SU-DHL-6 (cell line): ENCODE measurements at regions not wholly inside any gene's neighbourhood (a gene's known extent, or its start where the extent isn't known, plus 50 kb on each side); places are given as distances from the start of the nearest gene placed in this dataset.
"Not testable (repeated sequence)": the region's sequence is repeated elsewhere in the genome, so short reads cannot be mapped to it uniquely, and the experiment has no call there.

Experiments used
- H2AFZ ChIP-seq: fragments of 200-600 bp; sonication (generic); 2 replicates; pipeline ENCODE4 v1.6.1; 2014; ENCODE audit warnings: low read depth, mild to moderate bottlenecking, moderate library complexity, mixed read lengths, antibody characterized with exemption, low read length; ENCODE audit not compliant: severe bottlenecking
- H3F3A ChIP-seq: fragments of 200-600 bp; shearing (Covaris generic); 2 replicates; pipeline ENCODE4 v1.6.0; 2016; ENCODE audit warnings: antibody characterized with exemption, mild to moderate bottlenecking; ENCODE audit not compliant: insufficient read depth
- H3K27ac ChIP-seq: fragments of 200-600 bp; sonication (generic); 2 replicates; pipeline ENCODE4 v1.5.1; 2016; ENCODE audit warnings: low read depth, mild to moderate bottlenecking, low read length, moderate library complexity, mixed read lengths
- H3K27me3 ChIP-seq: fragments of 200-600 bp; sonication (generic), shearing (Covaris generic); 2 replicates; pipeline ENCODE4 v1.6.0; 2014; ENCODE audit warnings: mild to moderate bottlenecking, low read length
- H3K36me3 ChIP-seq: fragments of 200-600 bp; sonication (generic); 2 replicates; pipeline ENCODE4 v1.6.1; 2014; ENCODE audit warnings: mild to moderate bottlenecking, low read length, mixed read lengths
- H3K4me2 ChIP-seq: fragments of 300-600, 200-600 bp; shearing (Covaris generic), sonication (generic); 2 replicates; pipeline ENCODE4 v1.6.0; 2014; ENCODE audit warnings: low read length, low read depth, mild to moderate bottlenecking; ENCODE audit not compliant: poor library complexity, severe bottlenecking
- H3K4me3 ChIP-seq: fragments of 200-600 bp; sonication (generic); 2 replicates; pipeline ENCODE4 v1.5.1; 2014; ENCODE audit warnings: antibody characterized with exemption, low read length, mild to moderate bottlenecking, mixed read lengths; ENCODE audit not compliant: insufficient read depth, poor library complexity, severe bottlenecking
- H3K79me2 ChIP-seq: fragments of 200-600 bp; sonication (generic); 2 replicates; pipeline ENCODE4 v1.6.1; 2014; ENCODE audit warnings: mild to moderate bottlenecking, low read length, moderate library complexity; ENCODE audit not compliant: insufficient read depth
- H3K9ac ChIP-seq: fragments of 200-600 bp; sonication (generic); 2 replicates; pipeline ENCODE4 v1.7.0; 2014; ENCODE audit warnings: mild to moderate bottlenecking, low read length
- H3K9me2 ChIP-seq: fragments of 200-600 bp; sonication (generic); replicated peaks from 2 replicates; pipeline ENCODE4 v1.6.1; 2014; ENCODE audit warnings: low read length; ENCODE audit not compliant: insufficient read depth
- H3K9me3 ChIP-seq: fragments of 200-600 bp; sonication (generic); 2 replicates; pipeline ENCODE4 v1.6.1; 2014; ENCODE audit warnings: low read length, mixed read lengths; ENCODE audit not compliant: insufficient read depth
- H4K20me1 ChIP-seq: fragments of 200-600 bp; sonication (generic); 2 replicates; pipeline ENCODE4 v1.6.1; 2014; ENCODE audit warnings: low read depth, mild to moderate bottlenecking, antibody characterized with exemption, low read length, moderate library complexity, mixed read lengths
- EZH2phosphoT487 ChIP-seq: fragments of 200-600 bp; sonication (generic), shearing (Covaris generic); conservative IDR thresholded peaks from 2 replicates; pipeline ENCODE4 v1.6.1; 2018; ENCODE audit warnings: mild to moderate bottlenecking, antibody characterized with exemption, low read length, moderate library complexity, mixed read lengths
- TF ChIP-seq, protein P1 (sequence below): fragments of 200-600 bp; sonication (generic); IDR thresholded peaks from one replicate; pipeline ENCODE4 v1.5.1; 2017; ENCODE audit warnings: antibody characterized with exemption, mild to moderate bottlenecking, low read length, moderate library complexity; ENCODE audit not compliant: insufficient read depth, poor library complexity, severe bottlenecking

DNA sequence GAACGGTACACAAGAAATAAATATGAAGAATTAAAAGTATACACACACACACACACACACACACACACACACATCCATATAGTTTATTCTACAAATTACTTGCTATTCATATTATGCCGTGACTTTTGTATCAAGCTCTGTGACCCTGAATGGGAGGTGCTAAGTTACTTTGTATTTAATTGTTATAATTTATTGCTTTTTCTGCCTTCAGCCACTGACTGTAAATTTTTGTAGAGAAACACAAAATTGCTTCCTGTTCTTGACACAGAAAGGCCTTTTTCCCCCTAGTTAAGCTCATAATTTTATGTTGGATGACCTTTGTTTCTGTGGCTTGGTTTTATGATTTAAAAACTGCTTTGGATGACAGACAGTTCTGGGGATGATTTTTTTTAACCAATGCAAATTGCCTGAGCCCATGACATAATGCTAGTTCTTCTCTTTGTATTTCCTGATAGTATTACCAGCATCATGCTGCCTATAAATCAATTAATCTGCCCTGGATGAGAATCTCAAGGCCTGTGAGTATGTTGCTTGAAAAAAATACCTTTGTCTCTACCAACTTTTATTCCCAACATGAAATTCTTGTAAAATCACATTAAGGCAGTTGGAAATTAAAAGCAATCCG is 140.0 kb downstream of the FMR1NB start:
- Histone ChIP-seq H3K4me2 (no peak overlapping the region), H4K20me1 (no peaks in the 10 kb centered on the region), H2AFZ (no peak overlapping the region), H3K9me3 (no peaks in the 10 kb centered on the region; the same call in 1 of the 2 replicates), H3K9ac (no peak overlapping the region), H3F3A (no peaks in the 10 kb centered on the region), H3K27ac (no peak overlapping the region), H3K4me3 (no peak overlapping the region), H3K9me2 (no peaks in the 10 kb centered on the region), H3K36me3 (no peaks in the 10 kb centered on the region), H3K79me2 (no peaks in the 10 kb centered on the region), H3K27me3 (no peaks in the 10 kb centered on the region)
- TF ChIP-seq EZH2phosphoT487, result no peak
- TF ChIP-seq, protein P1, sequence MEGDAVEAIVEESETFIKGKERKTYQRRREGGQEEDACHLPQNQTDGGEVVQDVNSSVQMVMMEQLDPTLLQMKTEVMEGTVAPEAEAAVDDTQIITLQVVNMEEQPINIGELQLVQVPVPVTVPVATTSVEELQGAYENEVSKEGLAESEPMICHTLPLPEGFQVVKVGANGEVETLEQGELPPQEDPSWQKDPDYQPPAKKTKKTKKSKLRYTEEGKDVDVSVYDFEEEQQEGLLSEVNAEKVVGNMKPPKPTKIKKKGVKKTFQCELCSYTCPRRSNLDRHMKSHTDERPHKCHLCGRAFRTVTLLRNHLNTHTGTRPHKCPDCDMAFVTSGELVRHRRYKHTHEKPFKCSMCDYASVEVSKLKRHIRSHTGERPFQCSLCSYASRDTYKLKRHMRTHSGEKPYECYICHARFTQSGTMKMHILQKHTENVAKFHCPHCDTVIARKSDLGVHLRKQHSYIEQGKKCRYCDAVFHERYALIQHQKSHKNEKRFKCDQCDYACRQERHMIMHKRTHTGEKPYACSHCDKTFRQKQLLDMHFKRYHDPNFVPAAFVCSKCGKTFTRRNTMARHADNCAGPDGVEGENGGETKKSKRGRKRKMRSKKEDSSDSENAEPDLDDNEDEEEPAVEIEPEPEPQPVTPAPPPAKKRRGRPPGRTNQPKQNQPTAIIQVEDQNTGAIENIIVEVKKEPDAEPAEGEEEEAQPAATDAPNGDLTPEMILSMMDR, result no peak

DNA sequence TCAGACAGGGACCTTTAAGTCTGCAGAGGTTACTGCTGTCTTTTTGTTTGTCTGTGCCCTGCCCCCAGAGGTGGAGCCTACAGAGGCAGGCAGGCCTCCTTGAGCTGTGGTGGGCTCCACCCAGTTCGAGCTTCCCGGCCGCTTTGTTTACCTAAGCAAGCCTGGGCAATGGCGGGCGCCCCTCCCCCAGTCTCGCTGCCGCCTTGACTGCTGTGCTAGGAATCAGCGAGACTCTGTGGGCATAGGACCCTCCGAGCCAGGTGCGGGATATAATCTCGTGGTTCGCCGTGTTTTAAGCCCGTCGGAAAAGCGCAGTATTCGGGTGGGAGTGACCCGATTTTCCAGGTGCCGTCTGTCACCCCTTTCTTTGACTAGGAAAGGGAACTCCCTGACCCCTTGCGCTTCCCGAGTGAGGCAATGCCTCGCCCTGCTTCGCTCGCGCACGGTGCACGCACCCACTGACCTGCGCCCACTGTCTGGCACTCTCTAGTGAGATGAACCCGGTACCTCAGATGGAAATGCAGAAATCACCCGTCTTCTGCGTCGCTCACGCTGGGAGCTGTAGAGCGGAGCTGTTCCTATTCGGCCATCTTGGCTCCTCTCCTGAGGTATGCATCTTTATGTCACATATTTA is 147.9 kb downstream of the FMR1NB start:
- not testable (repeated sequence) for H4K20me1 ChIP-seq

DNA sequence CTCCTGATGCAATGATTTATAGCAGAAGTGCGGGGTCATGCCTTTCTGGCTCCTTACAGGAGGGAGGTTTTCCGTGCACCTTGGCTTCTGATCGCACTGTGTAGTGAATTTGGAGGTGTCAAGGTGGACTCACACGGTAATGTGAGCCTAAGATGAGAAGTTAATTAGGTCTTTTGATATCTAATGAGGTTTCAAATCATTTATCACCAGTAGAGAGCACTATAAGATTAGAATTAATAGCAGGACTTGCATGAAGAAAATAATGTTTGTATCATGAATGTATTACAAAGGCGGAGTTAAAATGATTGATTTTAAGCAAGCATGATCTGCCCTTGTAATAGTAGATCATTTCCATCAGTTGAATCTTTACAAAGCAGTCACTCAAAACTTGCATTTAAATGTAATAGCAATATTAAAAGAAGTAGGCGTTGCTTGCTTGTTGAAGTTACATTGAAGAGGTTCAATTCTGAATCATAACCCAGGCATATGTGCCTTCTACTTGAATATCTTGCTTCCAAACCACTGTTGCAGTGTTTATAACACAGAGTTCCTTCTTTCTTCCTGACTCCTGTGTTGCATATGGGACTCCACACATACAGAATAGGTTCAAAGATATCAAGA is 152.1 kb downstream of the FMR1NB start:
- Histone ChIP-seq H3K9me3 (no peaks in the 10 kb centered on the region), H3K9ac (no peak overlapping the region), H3K9me2 (no peaks in the 10 kb centered on the region), H3F3A (no peaks in the 10 kb centered on the region), H4K20me1 (no peaks in the 10 kb centered on the region), H3K27me3 (no peaks in the 10 kb centered on the region), H2AFZ (no peak overlapping the region), H3K79me2 (no peaks in the 10 kb centered on the region), H3K4me2 (no peak overlapping the region), H3K36me3 (no peaks in the 10 kb centered on the region), H3K27ac (no peak overlapping the region), H3K4me3 (no peak overlapping the region)
- TF ChIP-seq, protein P1, result no peak
- no peak for TF ChIP-seq EZH2phosphoT487

More for the DNA sequence above, 147.9 kb downstream of the FMR1NB start:
- H3K9me3 ChIP-seq, H3K79me2 ChIP-seq, H3K27me3 ChIP-seq, H3K27ac ChIP-seq, H3K36me3 ChIP-seq, H3K4me2 ChIP-seq, H3K4me3 ChIP-seq, H3F3A ChIP-seq, H2AFZ ChIP-seq, H3K9me2 ChIP-seq, H3K9ac ChIP-seq: not testable (repeated sequence)

GRCh38 chrX:148134578-148134977 is 153.4 kb downstream of the FMR1NB start:
- no peak for TF ChIP-seq EZH2phosphoT487
- TF ChIP-seq, protein P1, result no peak
- no peaks in the 10 kb centered on the region for H3K9me3 ChIP-seq
- no peaks in the 10 kb centered on the region for H3K27me3 ChIP-seq
- H3K9me2 ChIP-seq, result no peaks in the 10 kb centered on the region
- H4K20me1 ChIP-seq, result no peaks in the 10 kb centered on the region
- H3K36me3 ChIP-seq, result no peaks in the 10 kb centered on the region
- no peak overlapping the region for H3K27ac ChIP-seq
- H3K79me2 ChIP-seq, result no peaks in the 10 kb centered on the region
- no peak overlapping the region for H3K4me3 ChIP-seq
- H3F3A ChIP-seq, result no peaks in the 10 kb centered on the region
- no peak overlapping the region for H3K4me2 ChIP-seq
- no peak overlapping the region for H3K9ac ChIP-seq
- H2AFZ ChIP-seq, result no peak overlapping the region
